DND-41 (cell line): ENCODE measurements at regions not wholly inside any gene's neighbourhood (a gene's known extent, or its start where the extent isn't known, plus 50 kb on each side); places are given as distances from the start of the nearest gene placed in this dataset.
"Not testable (repeated sequence)": the region's sequence is repeated elsewhere in the genome, so short reads cannot be mapped to it uniquely, and the experiment has no call there.

Experiments used
- ATAC-seq: fragments of 200-7000 bp; cut with Tn5 transposase; 3 replicates; pipeline ENCODE4 v1.9.1; 2021; ENCODE audit warnings: low read depth; ENCODE audit not compliant: insufficient read depth
- DNase-seq: peaks from one replicate; pipeline ENCODE4 v3.0.0-alpha.2; 2020
- H2AFZ ChIP-seq: 2 replicates; pipeline ENCODE4 v1.6.0; 2012; ENCODE audit warnings: low read depth, low read length
- H3K27ac ChIP-seq: 2 replicates; pipeline ENCODE4 v1.5.1; 2012; ENCODE audit warnings: low read length, inconsistent platforms
- H3K27me3 ChIP-seq: fragments of 200-600 bp; sonication (generic); 2 replicates; pipeline ENCODE4 v1.6.0; 2012; ENCODE audit warnings: low read length, mild to moderate bottlenecking, inconsistent platforms; ENCODE audit not compliant: insufficient read depth, poor library complexity
- H3K36me3 ChIP-seq: 2 replicates; pipeline ENCODE4 v1.5.1; 2012; ENCODE audit warnings: low read length, inconsistent platforms; ENCODE audit not compliant: insufficient read depth
- H3K4me1 ChIP-seq: 2 replicates; pipeline ENCODE4 v1.5.1; 2012; ENCODE audit warnings: mild to moderate bottlenecking, low read length; ENCODE audit not compliant: insufficient read depth
- H3K4me2 ChIP-seq: 2 replicates; pipeline ENCODE4 v1.6.0; 2012; ENCODE audit warnings: mild to moderate bottlenecking, moderate library complexity, low read length, inconsistent platforms; ENCODE audit not compliant: insufficient read depth
- H3K4me3 ChIP-seq, 2 experiments: fragments of 200-600 bp in 1 of 2; shearing (Covaris generic) in 1 of 2; 2 replicates each; pipeline ENCODE4 v1.5.1; 2012 to 2016; ENCODE audit warnings: inconsistent platforms in 2 of 2, low read length in 2 of 2, mild to moderate bottlenecking in 2 of 2, low read depth in 1 of 2, moderate library complexity in 1 of 2
- H3K79me2 ChIP-seq: 2 replicates; pipeline ENCODE4 v1.6.0; 2012; ENCODE audit warnings: low read length, inconsistent platforms; ENCODE audit not compliant: insufficient read depth
- H3K9ac ChIP-seq: 2 replicates; pipeline ENCODE4 v1.6.0; 2012; ENCODE audit warnings: low read depth, mild to moderate bottlenecking, inconsistent platforms, low read length, moderate library complexity
- H3K9me3 ChIP-seq: 2 replicates; pipeline ENCODE4 v1.5.1; 2012; ENCODE audit warnings: low read length, moderate library complexity, mild to moderate bottlenecking, inconsistent platforms; ENCODE audit not compliant: insufficient read depth, severe bottlenecking
- H4K20me1 ChIP-seq: 2 replicates; pipeline ENCODE4 v1.6.0; 2012; ENCODE audit warnings: low read length; ENCODE audit not compliant: insufficient read depth
- CTCF ChIP-seq: IDR thresholded peaks from 2 replicates; pipeline ENCODE4 v1.5.1; 2012; ENCODE audit warnings: borderline replicate concordance, low read length, moderate library complexity, mild to moderate bottlenecking; ENCODE audit not compliant: poor library complexity, severe bottlenecking; ENCODE audit errors: extremely low read depth
- EZH2 ChIP-seq: IDR thresholded peaks from 3 replicates; pipeline ENCODE4 v1.6.1; 2012; ENCODE audit warnings: borderline replicate concordance, low read depth, mild to moderate bottlenecking, moderate library complexity, low read length, inconsistent platforms; ENCODE audit not compliant: severe bottlenecking

- Histone ChIP-seq H3K4me3 (no peak overlapping the region), H3K9me3 (no peaks in the 10 kb centered on the region), H3K27ac (no peak overlapping the region), H3K4me2 (no peak overlapping the region), H3K36me3 (no peaks in the 10 kb centered on the region), H2AFZ (no peak overlapping the region), H3K27me3 (no peaks in the 10 kb centered on the region), H3K4me1 (no peaks in the 10 kb centered on the region), H3K79me2 (no peaks in the 10 kb centered on the region), H3K9ac (no peak overlapping the region), H4K20me1 (no peaks in the 10 kb centered on the region)
- ATAC-seq (no peak), DNase-seq (no peak)
- TF ChIP-seq EZH2, result no peak
- no peak for TF ChIP-seq CTCF
These were observed 612.5 kb upstream of the PRR20A start for GRCh38 chr13:56528040-56528790.

DNA sequence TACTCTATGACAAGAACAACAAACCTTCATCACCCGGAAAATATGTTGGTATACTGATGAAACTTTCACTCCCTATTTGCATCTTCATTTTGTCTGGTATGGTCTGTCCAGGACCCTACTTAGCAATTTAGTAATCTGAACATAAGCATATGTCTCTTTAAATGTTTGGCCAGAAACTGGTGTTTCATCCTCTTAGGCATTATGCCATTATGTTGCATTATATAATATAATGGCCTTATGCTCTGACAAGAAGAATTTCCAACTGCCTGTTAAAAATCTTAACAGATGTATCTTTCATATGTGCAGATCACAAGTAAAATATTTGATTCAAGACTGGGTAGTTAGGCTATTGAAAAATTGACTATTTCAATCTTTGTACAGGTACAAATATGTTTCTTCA, 610.6 kb upstream of the PRR20A start:
- Histone ChIP-seq H3K27me3 (no peaks in the 10 kb centered on the region), H3K9ac (no peak overlapping the region), H3K9me3 (no peaks in the 10 kb centered on the region), H2AFZ (no peak overlapping the region), H3K4me3 (no peak overlapping the region), H3K36me3 (no peaks in the 10 kb centered on the region), H3K4me1 (no peaks in the 10 kb centered on the region), H3K27ac (no peak overlapping the region), H4K20me1 (no peaks in the 10 kb centered on the region), H3K79me2 (no peaks in the 10 kb centered on the region), H3K4me2 (no peak overlapping the region)
- ATAC-seq, result no peak
- TF ChIP-seq CTCF (no peak), EZH2 (no peak)
- DNase-seq, result no peak

- not testable (repeated sequence) for H3K27ac ChIP-seq, H3K27me3 ChIP-seq
These were observed 592.8 kb upstream of the PRR20A start for GRCh38 chr13:56547921-56548320.

DNA sequence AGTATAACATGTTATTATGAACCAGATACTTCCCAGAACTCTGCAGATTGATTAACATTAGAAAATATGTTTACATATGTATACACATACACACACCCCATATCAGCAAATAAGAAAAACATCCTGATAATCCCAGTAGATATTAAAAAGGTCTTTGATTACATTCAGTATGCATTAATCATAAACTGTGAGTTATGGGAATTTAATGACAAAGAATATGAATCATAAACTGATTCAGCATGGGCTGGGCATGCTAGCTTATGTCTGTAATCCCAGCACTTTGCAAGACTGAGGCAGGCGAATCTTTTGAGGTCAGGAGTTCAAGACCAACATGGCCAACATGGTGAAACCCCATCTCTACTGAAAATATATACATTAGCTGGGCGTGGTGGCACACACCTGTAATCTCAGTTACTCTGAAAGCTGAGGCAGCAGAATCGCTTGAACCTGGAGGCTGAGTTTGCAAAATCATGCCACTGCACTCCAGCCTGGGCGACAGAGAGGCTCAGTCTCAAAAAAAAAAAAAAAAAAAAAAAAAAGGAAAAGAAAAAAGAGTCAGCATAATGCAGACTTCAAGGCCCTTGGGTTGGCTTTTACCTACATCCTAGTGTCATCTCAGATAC, 581.9 kb upstream of the PRR20A start:
- ATAC-seq (no peak), DNase-seq (no peak)
- Histone ChIP-seq H3K79me2 (no peaks in the 10 kb centered on the region), H4K20me1 (no peaks in the 10 kb centered on the region), H3K9ac (no peak overlapping the region), H3K9me3 (no peaks in the 10 kb centered on the region), H3K27ac (no peak overlapping the region), H3K4me2 (no peak overlapping the region), H3K4me3 (no peak overlapping the region), H3K27me3 (no peaks in the 10 kb centered on the region), H3K36me3 (no peaks in the 10 kb centered on the region), H2AFZ (no peak overlapping the region), H3K4me1 (no peaks in the 10 kb centered on the region)
- TF ChIP-seq CTCF (no peak), EZH2 (no peak)

More at GRCh38 chr13:56547921-56548320, 592.8 kb upstream of the PRR20A start:
- not testable (repeated sequence) for DNase-seq, ATAC-seq, H3K4me1 ChIP-seq, H3K4me3 ChIP-seq, H2AFZ ChIP-seq, H4K20me1 ChIP-seq, H3K4me2 ChIP-seq, H3K9me3 ChIP-seq, H3K9ac ChIP-seq, H3K79me2 ChIP-seq, H3K36me3 ChIP-seq
